ENCODE measurements at regions not wholly inside any gene's neighbourhood (a gene's known extent, or its start where the extent isn't known, plus 50 kb on each side); places are given as distances from the start of the nearest gene placed in this dataset.

GRCh38 chr4:3710451-3711182, 55.6 kb upstream of the ADRA2C start:
- TF ChIP-seq POLR2A (IDR thresholded peaks at IDR 0.05; ENCODE audit: low read length) (no peak), GATA1 (IDR thresholded peaks at IDR 0.05; ENCODE audit: low read depth, low read length) (no peak)

Measured in erythroblast (primary cell).